B cell (primary cell): ENCODE measurements at regions not wholly inside any gene's neighbourhood (a gene's known extent, or its start where the extent isn't known, plus 50 kb on each side); places are given as distances from the start of the nearest gene placed in this dataset.
A peak's percentile ranks its signal among the peaks of the same experiment; 100 is the strongest.

Experiments used
- ATAC-seq: fragments of 200-7000 bp; cut with Tn5 transposase; one replicate; pipeline ENCODE4 v1.10.0; 2021; ENCODE audit warnings: low read depth, mild to moderate bottlenecking, moderate number of reproducible peaks, moderate library complexity
- CTCF ChIA-PET: fragments of 350-600 bp; sonication (Branson Sonifier 250); formaldehyde crosslinking; loops from one replicate; lab custom pipeline; 2021; ENCODE audit warnings: antibody characterized with exemption, inconsistent platforms; lab: Charles Lee
- POLR2A ChIA-PET: fragments of 350-600 bp; sonication (Branson Sonifier 250); formaldehyde crosslinking; loops from one replicate; lab custom pipeline; 2021; ENCODE audit warnings: antibody characterized with exemption; lab: Charles Lee
- DNase-seq: peaks from one replicate; pipeline ENCODE4 v3.0.0; 2013
- H2AFZ ChIP-seq: 2 replicates; pipeline ENCODE4 v1.6.1; 2012; ENCODE audit warnings: mild to moderate bottlenecking, low read depth, low read length; ENCODE audit not compliant: insufficient read depth, poor library complexity, severe bottlenecking
- H3K27ac ChIP-seq, 2 donors: 1 replicate in 1 of 2; 2 replicates in 1 of 2; pipeline ENCODE4 v1.5.1; 2012 to 2013; ENCODE audit warnings: low read length in 2 of 2, mild to moderate bottlenecking in 2 of 2, moderate library complexity in 1 of 2
- H3K27me3 ChIP-seq, 4 experiments: fragments of 200-600 bp in 1 of 4; sonication (generic) in 1 of 4; replicated peaks in 1 of 4; 1 replicate in 2 of 4; 2 replicates in 2 of 4; pipeline versions ENCODE4 v1.6.1 to v1.7.0; 2013 to 2016; ENCODE audit warnings: low read length in 3 of 4, mild to moderate bottlenecking in 2 of 4, mixed read lengths in 1 of 4, moderate library complexity in 1 of 4; ENCODE audit not compliant: insufficient read depth in 4 of 4, control insufficient read depth in 3 of 4; ENCODE audit errors: control extremely low read depth in 1 of 4
- H3K36me3 ChIP-seq, 2 experiments: replicated peaks in 1 of 2; 1 replicate in 1 of 2; 2 replicates in 1 of 2; pipeline versions ENCODE4 v1.6.1 to v1.7.1; 2013; ENCODE audit warnings: low read length in 1 of 2; ENCODE audit not compliant: insufficient read depth in 2 of 2, control insufficient read depth in 1 of 2; ENCODE audit errors: control extremely low read depth in 1 of 2, extremely low read depth in 1 of 2
- H3K4me1 ChIP-seq, 2 donors: fragments of 200-600 bp in 1 of 2; sonication (generic) in 1 of 2; 1 replicate in 1 of 2; 2 replicates in 1 of 2; pipeline versions ENCODE4 v1.5.1 to v1.6.1; 2013 to 2017; ENCODE audit warnings: low read length in 2 of 2; ENCODE audit not compliant: control insufficient read depth in 2 of 2, insufficient read depth in 2 of 2
- H3K4me2 ChIP-seq: replicated peaks from 2 replicates; pipeline ENCODE3; 2012; ENCODE audit warnings: mild to moderate bottlenecking, low read depth, low read length; ENCODE audit not compliant: poor library complexity, severe bottlenecking
- H3K4me3 ChIP-seq, 5 experiments: fragments of 200-600 bp in 1 of 5; sonication (generic) in 1 of 5; 1 replicate in 3 of 5; 2 replicates in 2 of 5; pipeline versions ENCODE4 v1.5.1 to v1.7.0; 2011 to 2016; ENCODE audit warnings: low read length in 4 of 5, mild to moderate bottlenecking in 4 of 5, low read depth in 2 of 5, control low read depth in 1 of 5, moderate library complexity in 1 of 5; ENCODE audit not compliant: insufficient read depth in 1 of 5; ENCODE audit errors: control extremely low read depth in 1 of 5, extremely low read depth in 1 of 5
- H3K79me2 ChIP-seq: fragments of 200-600 bp; sonication (generic); one replicate; pipeline ENCODE4 v1.6.0; 2016; ENCODE audit warnings: low read length; ENCODE audit not compliant: control insufficient read depth, insufficient read depth
- H3K9ac ChIP-seq: fragments of 200-600 bp; sonication (generic); 2 replicates; pipeline ENCODE4 v1.6.1; 2017; ENCODE audit warnings: mild to moderate bottlenecking, low read length, moderate library complexity
- H3K9me3 ChIP-seq, 3 donors: one replicate each; pipeline versions ENCODE4 v1.6.1 to v1.7.1; 2013; ENCODE audit warnings: low read length in 2 of 3; ENCODE audit not compliant: control insufficient read depth in 2 of 3, insufficient read depth in 1 of 3; ENCODE audit errors: control extremely low read depth in 1 of 3
- H4K20me1 ChIP-seq: 2 replicates; pipeline ENCODE4 v1.6.0; 2012; ENCODE audit warnings: mild to moderate bottlenecking, low read length; ENCODE audit not compliant: insufficient read depth, control insufficient read depth, poor library complexity, severe bottlenecking
- H3K27ac Mint-ChIP-seq: one replicate; pipeline ENCODE4 v1.8.0; 2021; ENCODE audit warnings: mixed read lengths
- H3K27me3 Mint-ChIP-seq: one replicate; pipeline ENCODE4 v1.8.0; 2021; ENCODE audit warnings: mixed read lengths
- H3K4me1 Mint-ChIP-seq: one replicate; pipeline ENCODE4 v1.8.0; 2021; ENCODE audit warnings: mixed read lengths
- H3K4me3 Mint-ChIP-seq: one replicate; pipeline ENCODE4 v1.8.0; 2021; ENCODE audit warnings: mixed read lengths
- H3K9me3 Mint-ChIP-seq: one replicate; pipeline ENCODE4 v1.8.0; 2022; ENCODE audit warnings: mixed read lengths; ENCODE audit not compliant: insufficient read depth
- CTCF ChIP-seq: fragments of 200-600 bp; IDR thresholded peaks from one replicate; pipeline ENCODE4 v1.8.0; 2022; ENCODE audit warnings: antibody characterized with exemption, mild to moderate bottlenecking
- EZH2 ChIP-seq: IDR thresholded peaks from 2 replicates; pipeline ENCODE4 v1.6.1; 2012; ENCODE audit warnings: borderline replicate concordance, low read depth, mild to moderate bottlenecking, moderate library complexity, low read length; ENCODE audit not compliant: insufficient read depth, poor library complexity, severe bottlenecking
- WGBS: methylation state at CpG from one replicate; pipeline ENCODE4 v1.1.5; 2013; ENCODE audit warnings: missing lambda C conversion rate; ENCODE audit not compliant: insufficient coverage; 5-methylcytosine and 5-hydroxymethylcytosine counted together
- intact Hi-C: fragments of 100-400 bp; cut with micrococcal nuclease; formaldehyde crosslinking; loops from one replicate; pipeline ENCODE4 v1.10.0; 2022

GRCh38 chr11:111035746-111036145 is 209.8 kb upstream of the POU2AF2 start:
- Histone ChIP-seq H3K9ac (no peak overlapping the region), H3K79me2 (no peaks in the 10 kb centered on the region), H3K4me2 (no peak overlapping the region), H3K36me3 (no peaks in the 10 kb centered on the region), H3K27ac (no peak overlapping the region), H3K4me1 (no peaks in the 10 kb centered on the region), H3K27me3 (no peaks in the 10 kb centered on the region), H2AFZ (no peak overlapping the region), H4K20me1 (no peaks in the 10 kb centered on the region), H3K4me3 (no peak overlapping the region), H3K9me3 (peaks cover 1 to 4% (median 4%) of the 10 kb centered on the region in 3 donors)
- DNase-seq (no peak), ATAC-seq (no peak)
- no peaks in the 10 kb centered on the region for H3K27me3 Mint-ChIP-seq
- no peak overlapping the region for H3K4me3 Mint-ChIP-seq
- intact Hi-C loops = no loop called here
- no peaks in the 10 kb centered on the region for H3K4me1 Mint-ChIP-seq
- peaks cover 6% of the 10 kb centered on the region for H3K9me3 Mint-ChIP-seq
- no peak for TF ChIP-seq CTCF
- no peak for TF ChIP-seq EZH2
- 100% methylated on average over 1 of the region's 1 CpG for WGBS
- ChIA-PET CTCF (no interaction called here), POLR2A (interaction anchor here (0.6 kb wide), 1 partner anchor 1126 kb away, joined by 3 read pairs; no protein-coding TSS in a partner anchor)
- H3K27ac Mint-ChIP-seq = no peak overlapping the region

- Histone ChIP-seq H3K4me3 (no peak overlapping the region), H3K27me3 (peaks cover 0 to 5% (median 1%) of the 10 kb centered on the region in 4 experiments), H3K9ac (no peak overlapping the region), H4K20me1 (no peaks in the 10 kb centered on the region), H3K4me2 (peak overlapping the region; percentile 20), H2AFZ (no peak overlapping the region), H3K9me3 (peaks cover 7 to 17% (median 8%) of the 10 kb centered on the region in 3 donors), H3K4me1 (peaks cover 13 to 14% of the 10 kb centered on the region in 2 donors), H3K79me2 (no peaks in the 10 kb centered on the region), H3K36me3 (no peaks in the 10 kb centered on the region), H3K27ac (no peak overlapping the region)
- no peak overlapping the region for H3K27ac Mint-ChIP-seq
- no peak for DNase-seq
- peaks cover 10% of the 10 kb centered on the region for H3K4me1 Mint-ChIP-seq
- TF ChIP-seq EZH2 (no peak), CTCF (no peak)
- no peak overlapping the region for H3K4me3 Mint-ChIP-seq
- intact Hi-C loops = no loop called here
- CTCF ChIA-PET = no interaction called here
- no peak for ATAC-seq
- POLR2A ChIA-PET = no interaction called here
- peaks cover 6% of the 10 kb centered on the region for H3K9me3 Mint-ChIP-seq
- H3K27me3 Mint-ChIP-seq = peaks cover 17% of the 10 kb centered on the region
Observed at GRCh38 chr11:111026241-111026640, 219.3 kb upstream of the POU2AF2 start.
